ENCODE measurements at regions not wholly inside any gene's neighbourhood (a gene's known extent, or its start where the extent isn't known, plus 50 kb on each side); places are given as distances from the start of the nearest gene placed in this dataset.

- H3K36me3 ChIP-seq, result no peaks in the 10 kb centered on the region
- intact Hi-C loops (cut with DNase I), result no loop called here
- H3K9me3 ChIP-seq, result no peaks in the 10 kb centered on the region
- TF ChIP-seq POLR2A (IDR thresholded peaks at IDR 0.05), result no peak
- no peak for TF ChIP-seq POLR2AphosphoS5 (IDR thresholded peaks at IDR 0.05)
- TF ChIP-seq, protein P1, sequence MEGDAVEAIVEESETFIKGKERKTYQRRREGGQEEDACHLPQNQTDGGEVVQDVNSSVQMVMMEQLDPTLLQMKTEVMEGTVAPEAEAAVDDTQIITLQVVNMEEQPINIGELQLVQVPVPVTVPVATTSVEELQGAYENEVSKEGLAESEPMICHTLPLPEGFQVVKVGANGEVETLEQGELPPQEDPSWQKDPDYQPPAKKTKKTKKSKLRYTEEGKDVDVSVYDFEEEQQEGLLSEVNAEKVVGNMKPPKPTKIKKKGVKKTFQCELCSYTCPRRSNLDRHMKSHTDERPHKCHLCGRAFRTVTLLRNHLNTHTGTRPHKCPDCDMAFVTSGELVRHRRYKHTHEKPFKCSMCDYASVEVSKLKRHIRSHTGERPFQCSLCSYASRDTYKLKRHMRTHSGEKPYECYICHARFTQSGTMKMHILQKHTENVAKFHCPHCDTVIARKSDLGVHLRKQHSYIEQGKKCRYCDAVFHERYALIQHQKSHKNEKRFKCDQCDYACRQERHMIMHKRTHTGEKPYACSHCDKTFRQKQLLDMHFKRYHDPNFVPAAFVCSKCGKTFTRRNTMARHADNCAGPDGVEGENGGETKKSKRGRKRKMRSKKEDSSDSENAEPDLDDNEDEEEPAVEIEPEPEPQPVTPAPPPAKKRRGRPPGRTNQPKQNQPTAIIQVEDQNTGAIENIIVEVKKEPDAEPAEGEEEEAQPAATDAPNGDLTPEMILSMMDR (IDR thresholded peaks at IDR 0.05), result no peak
- H3K4me1 ChIP-seq (replicated peaks), result no peaks in the 10 kb centered on the region
- WGBS, result 57% methylated on average over 3 of the region's 3 CpGs
- DNase-seq (ENCODE audit: low spot score), result no peak
- H3K4me3 ChIP-seq, result no peak overlapping the region
- no peaks in the 10 kb centered on the region for H3K27me3 ChIP-seq (replicated peaks; ENCODE audit: insufficient read depth)
- no peak overlapping the region for H3K27ac ChIP-seq
These were observed 217.9 kb upstream of the TMPO start for GRCh38 chr12:98297538-98297937.

DNA sequence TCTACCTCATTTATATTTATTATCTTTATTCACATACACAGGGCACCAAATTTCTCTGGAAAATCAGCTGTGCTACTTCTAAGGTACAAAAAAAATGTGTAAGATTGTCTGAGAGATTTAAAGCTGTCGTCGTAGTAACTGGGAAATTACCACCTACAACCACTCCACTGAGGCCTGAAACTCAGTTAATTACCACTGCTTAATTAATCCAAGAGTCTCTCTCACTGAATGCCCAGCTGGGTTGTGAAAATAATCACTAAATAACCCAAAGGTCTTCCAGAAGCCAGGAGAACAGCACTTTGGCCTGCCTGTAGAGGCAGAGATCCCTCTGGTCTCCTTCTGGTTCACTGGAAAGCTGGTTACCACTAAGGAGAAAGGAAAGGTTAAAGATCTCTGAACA lies 207.2 kb upstream of the TMPO start:
- no peak overlapping the region for H3K27ac ChIP-seq
- DNase-seq (ENCODE audit: low spot score), result no peak
- H3K4me3 ChIP-seq, result no peak overlapping the region
- H3K27me3 ChIP-seq (replicated peaks; ENCODE audit: insufficient read depth), result no peaks in the 10 kb centered on the region
- TF ChIP-seq POLR2AphosphoS5 (IDR thresholded peaks at IDR 0.05) (no peak), POLR2A (IDR thresholded peaks at IDR 0.05) (no peak)
- TF ChIP-seq, protein P1 (IDR thresholded peaks at IDR 0.05), result no peak
- intact Hi-C loops (cut with DNase I), result no loop called here
- H3K4me1 ChIP-seq (replicated peaks), result no peaks in the 10 kb centered on the region
- no peaks in the 10 kb centered on the region for H3K36me3 ChIP-seq
- WGBS, result 98% methylated on average over 2 of the region's 2 CpGs
- no peaks in the 10 kb centered on the region for H3K9me3 ChIP-seq

DNA sequence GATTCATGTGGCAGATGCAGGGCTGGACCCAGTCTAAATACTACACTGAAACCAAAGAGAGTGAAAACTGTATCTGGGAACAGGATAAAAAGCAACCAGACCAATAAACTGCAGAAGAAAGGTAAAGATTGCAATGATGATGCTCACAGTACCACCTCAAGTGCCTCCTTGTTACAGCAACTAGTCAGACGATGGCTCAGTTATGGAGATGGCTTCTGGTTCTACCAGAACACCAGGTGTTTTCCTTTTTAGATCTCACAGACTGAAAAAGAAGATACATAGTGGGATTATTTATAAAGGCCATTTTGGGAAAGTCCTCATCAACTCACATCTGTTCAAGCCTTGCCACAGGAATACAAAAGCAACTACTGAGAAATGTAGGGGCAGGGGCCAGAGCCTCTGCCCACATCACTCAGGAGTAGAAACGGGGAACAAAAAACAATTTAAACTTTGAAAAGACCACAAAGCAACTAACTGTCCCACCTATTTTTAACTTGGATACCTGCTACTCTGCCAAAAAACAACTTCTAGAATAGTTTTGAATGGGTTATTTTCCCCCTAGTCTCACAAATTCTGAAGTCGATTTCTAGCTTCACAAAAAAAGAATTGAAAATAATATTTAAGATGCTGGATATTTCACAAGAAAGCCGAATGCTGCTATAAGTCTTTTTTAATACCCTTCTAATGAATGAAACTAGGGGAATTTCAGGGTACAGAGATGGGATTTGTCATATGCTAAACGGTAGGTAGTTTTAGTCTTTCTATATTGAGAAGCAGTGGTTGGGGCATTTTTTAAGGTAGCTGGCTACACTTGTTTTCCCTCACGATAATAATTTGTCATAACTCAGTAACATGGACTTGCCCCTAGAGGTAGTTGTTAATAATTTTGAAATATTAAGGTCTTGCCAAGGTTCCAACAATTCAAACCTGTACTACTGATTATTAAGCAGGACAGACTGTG lies 197.2 kb upstream of the TMPO start:
- no peak for DNase-seq (ENCODE audit: low spot score)
- TF ChIP-seq, protein P1 (IDR thresholded peaks at IDR 0.05), result no peak
- no peak for TF ChIP-seq POLR2AphosphoS5 (IDR thresholded peaks at IDR 0.05)
- TF ChIP-seq POLR2A (IDR thresholded peaks at IDR 0.05), result no peak
- WGBS, result 73% methylated on average over 6 of the region's 6 CpGs
- Histone ChIP-seq H3K4me1 (replicated peaks) (no peaks in the 10 kb centered on the region), H3K9me3 (no peaks in the 10 kb centered on the region), H3K4me3 (no peak overlapping the region), H3K27ac (no peak overlapping the region), H3K36me3 (no peaks in the 10 kb centered on the region), H3K27me3 (replicated peaks; ENCODE audit: insufficient read depth) (no peaks in the 10 kb centered on the region)
- intact Hi-C loops (cut with DNase I), result no loop called here

GRCh38 chr12:98319716-98320425 lies 195.5 kb upstream of the TMPO start:
- H3K4me3 ChIP-seq, result no peak overlapping the region
- H3K9me3 ChIP-seq, result no peaks in the 10 kb centered on the region
- H3K27me3 ChIP-seq (replicated peaks; ENCODE audit: insufficient read depth), result no peaks in the 10 kb centered on the region
- no peak for DNase-seq (ENCODE audit: low spot score)
- H3K36me3 ChIP-seq, result no peaks in the 10 kb centered on the region
- intact Hi-C loops (cut with DNase I), result no loop called here
- no peak overlapping the region for H3K27ac ChIP-seq
- no peak for TF ChIP-seq POLR2A (IDR thresholded peaks at IDR 0.05)
- 16% methylated on average over 1 of the region's 1 CpG for WGBS
- H3K4me1 ChIP-seq (replicated peaks), result no peaks in the 10 kb centered on the region

DNA sequence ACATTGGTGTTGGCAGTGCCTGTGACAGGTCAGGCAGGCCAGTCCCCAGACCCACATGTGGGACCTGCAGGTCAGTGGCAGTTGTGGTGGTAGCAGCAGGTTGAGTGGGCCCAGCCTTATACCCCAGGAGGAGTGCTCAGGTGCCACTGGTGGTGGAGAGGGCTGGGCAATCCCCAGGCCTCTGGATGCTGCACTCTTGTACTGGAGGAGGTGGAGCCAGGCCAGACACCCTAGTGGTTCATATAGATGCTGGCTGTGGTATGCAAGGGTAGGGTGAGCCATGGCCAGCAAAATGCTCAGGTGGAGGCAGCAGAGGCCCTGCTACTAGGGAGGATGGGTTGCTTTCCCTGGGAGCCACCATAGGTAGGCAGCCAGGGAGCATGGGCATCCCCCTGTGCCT lies 190.4 kb upstream of the TMPO start:
- no peak for TF ChIP-seq POLR2AphosphoS5 (IDR thresholded peaks at IDR 0.05)
- TF ChIP-seq POLR2A (IDR thresholded peaks at IDR 0.05), result no peak
- TF ChIP-seq, protein P1 (IDR thresholded peaks at IDR 0.05), result no peak
- H3K36me3 ChIP-seq, result no peaks in the 10 kb centered on the region
- no peak for DNase-seq (ENCODE audit: low spot score)
- no peaks in the 10 kb centered on the region for H3K4me1 ChIP-seq (replicated peaks)
- no peaks in the 10 kb centered on the region for H3K27me3 ChIP-seq (replicated peaks; ENCODE audit: insufficient read depth)
- no peak overlapping the region for H3K4me3 ChIP-seq
- intact Hi-C loops (cut with DNase I), result no loop called here
- H3K27ac ChIP-seq, result no peak overlapping the region
- H3K9me3 ChIP-seq, result no peaks in the 10 kb centered on the region
